Breast epithelium (tissue), 4 donors: ENCODE measurements at regions not wholly inside any gene's neighbourhood (a gene's known extent, or its start where the extent isn't known, plus 50 kb on each side); places are given as distances from the start of the nearest gene placed in this dataset.

Experiments used
- DNase-seq, 2 donors: peaks; one replicate each; pipeline ENCODE4 v3.0.0-alpha.2; 2019; ENCODE audit warnings: low spot score in 2 of 2
- H3K27ac ChIP-seq, 2 donors: fragments of 200-600 bp; sonication (generic) in 1 of 2; one replicate each; pipeline ENCODE4 v1.5.1; 2016 to 2019; ENCODE audit warnings: mild to moderate bottlenecking in 1 of 2
- H3K27me3 ChIP-seq, 2 donors: fragments of 200-600 bp; sonication (generic) in 1 of 2; one replicate each; pipeline versions ENCODE4 v1.5.1 to v1.6.0; 2017 to 2019; ENCODE audit warnings: control low read depth in 1 of 2, mild to moderate bottlenecking in 1 of 2
- H3K36me3 ChIP-seq: fragments of 200-600 bp; one replicate; pipeline ENCODE4 v1.5.1; 2019
- H3K4me1 ChIP-seq, 2 donors: fragments of 200-600 bp; sonication (generic); one replicate each; pipeline ENCODE4 v1.5.1; 2016 to 2019; ENCODE audit warnings: control low read depth in 1 of 2
- H3K4me3 ChIP-seq, 3 donors: fragments of 200-600 bp; sonication (generic); 1 replicate in 2 of 3; 2 replicates in 1 of 3; pipeline ENCODE4 v1.5.1; 2016 to 2019; ENCODE audit warnings: mild to moderate bottlenecking in 3 of 3, moderate library complexity in 2 of 3
- H3K9me3 ChIP-seq, 2 donors: fragments of 200-600 bp; sonication (generic) in 1 of 2; one replicate each; pipeline ENCODE4 v1.5.1; 2016 to 2019; ENCODE audit warnings: control low read depth in 1 of 2
- CTCF ChIP-seq, 3 donors: fragments of 450-650 bp; IDR thresholded peaks; one replicate each; pipeline ENCODE4 v1.5.1; 2016 to 2017; ENCODE audit warnings: antibody characterized with exemption in 3 of 3, mild to moderate bottlenecking in 3 of 3, moderate library complexity in 3 of 3
- POLR2A ChIP-seq: fragments of 450-650 bp; IDR thresholded peaks from one replicate; pipeline ENCODE4 v1.6.1; 2016; ENCODE audit warnings: antibody characterized with exemption, mild to moderate bottlenecking, moderate library complexity
- POLR2AphosphoS5 ChIP-seq, 3 donors: sonication (generic); formaldehyde crosslinking; IDR thresholded peaks; one replicate each; pipeline ENCODE4 v1.6.1; 2017; ENCODE audit warnings: antibody characterized with exemption in 3 of 3
- intact Hi-C: fragments of 100-400 bp; cut with DNase I; formaldehyde crosslinking; loops from one replicate; pipeline ENCODE4 v1.15.1; 2023; ENCODE audit warnings: low total_unique reads

GRCh38 chr16:80459966-80460365 lies 80.8 kb upstream of the DYNLRB2 start:
- no peak for DNase-seq
- H3K4me1 ChIP-seq = no peaks in the 10 kb centered on the region
- TF ChIP-seq POLR2A = no peak
- TF ChIP-seq CTCF (IDR thresholded peaks at IDR 0.05) = no peak
- no peak for TF ChIP-seq POLR2AphosphoS5 (IDR thresholded peaks at IDR 0.05)
- H3K27ac ChIP-seq = peak overlapping the region; percentile 57 to 86
- intact Hi-C loops = no loop called here
- no peaks in the 10 kb centered on the region for H3K9me3 ChIP-seq
- H3K27me3 ChIP-seq = no peaks in the 10 kb centered on the region
- H3K36me3 ChIP-seq = no peaks in the 10 kb centered on the region
- H3K4me3 ChIP-seq = no peak overlapping the region

GRCh38 chr16:80459331-80459777 lies 81.4 kb upstream of the DYNLRB2 start:
- Histone ChIP-seq H3K9me3 (no peaks in the 10 kb centered on the region), H3K36me3 (no peaks in the 10 kb centered on the region), H3K4me1 (no peaks in the 10 kb centered on the region), H3K27me3 (no peaks in the 10 kb centered on the region), H3K4me3 (no peak overlapping the region), H3K27ac (peak overlapping the region; percentile 57 to 86)
- intact Hi-C loops = no loop called here
- TF ChIP-seq CTCF (IDR thresholded peaks at IDR 0.05) (no peak), POLR2AphosphoS5 (IDR thresholded peaks at IDR 0.05) (peak in 2 of 3 donors; percentile 13 to 57), POLR2A (no peak)
- peak in 1 of 2 donors; percentile 26 for DNase-seq

GRCh38 chr16:80457871-80458270 lies 82.9 kb upstream of the DYNLRB2 start:
- Histone ChIP-seq H3K4me1 (no peaks in the 10 kb centered on the region), H3K4me3 (no peak overlapping the region), H3K9me3 (no peaks in the 10 kb centered on the region), H3K27me3 (no peaks in the 10 kb centered on the region), H3K36me3 (no peaks in the 10 kb centered on the region), H3K27ac (no peak overlapping the region)
- intact Hi-C loops = no loop called here
- DNase-seq = no peak
- TF ChIP-seq CTCF (IDR thresholded peaks at IDR 0.05) = no peak
- no peak for TF ChIP-seq POLR2A
- no peak for TF ChIP-seq POLR2AphosphoS5 (IDR thresholded peaks at IDR 0.05)

- no peak for DNase-seq
- no peak overlapping the region for H3K4me3 ChIP-seq
- H3K4me1 ChIP-seq = no peaks in the 10 kb centered on the region
- no peaks in the 10 kb centered on the region for H3K9me3 ChIP-seq
- no peaks in the 10 kb centered on the region for H3K36me3 ChIP-seq
- no peak overlapping the region for H3K27ac ChIP-seq
- intact Hi-C loops = no loop called here
- H3K27me3 ChIP-seq = no peaks in the 10 kb centered on the region
- TF ChIP-seq POLR2AphosphoS5 (IDR thresholded peaks at IDR 0.05) (no peak), CTCF (IDR thresholded peaks at IDR 0.05) (no peak), POLR2A (no peak)
These were observed 86.0 kb upstream of the DYNLRB2 start for GRCh38 chr16:80454802-80455201.

- H3K27ac ChIP-seq = no peak overlapping the region
- TF ChIP-seq CTCF (IDR thresholded peaks at IDR 0.05) (no peak), POLR2A (no peak), POLR2AphosphoS5 (IDR thresholded peaks at IDR 0.05) (no peak)
- H3K4me1 ChIP-seq = no peaks in the 10 kb centered on the region
- H3K36me3 ChIP-seq = no peaks in the 10 kb centered on the region
- no peaks in the 10 kb centered on the region for H3K9me3 ChIP-seq
- intact Hi-C loops = no loop called here
- H3K27me3 ChIP-seq = no peaks in the 10 kb centered on the region
- H3K4me3 ChIP-seq = no peak overlapping the region
- no peak for DNase-seq
These were observed 91.4 kb upstream of the DYNLRB2 start for GRCh38 chr16:80449392-80449791.
